Esophagus muscularis mucosa (tissue), 4 donors: ENCODE measurements at regions not wholly inside any gene's neighbourhood (a gene's known extent, or its start where the extent isn't known, plus 50 kb on each side); places are given as distances from the start of the nearest gene placed in this dataset.
A peak's percentile ranks its signal among the peaks of the same experiment; 100 is the strongest.

Experiments used
- CTCF ChIP-seq, 3 experiments: fragments of 200-600 bp in 2 of 3; fragments of 450-650 bp in 1 of 3; sonication (generic) in 2 of 3; IDR thresholded peaks; one replicate each; pipeline ENCODE4 v1.5.1; 2017 to 2019; ENCODE audit warnings: antibody characterized with exemption in 3 of 3, mild to moderate bottlenecking in 2 of 3, moderate library complexity in 1 of 3
- EP300 ChIP-seq: sonication (generic); formaldehyde crosslinking; IDR thresholded peaks from one replicate; pipeline ENCODE4 v1.6.1; 2017; ENCODE audit warnings: antibody characterized with exemption
- POLR2AphosphoS5 ChIP-seq, 2 donors: sonication (generic); formaldehyde crosslinking; IDR thresholded peaks; one replicate each; pipeline ENCODE4 v1.6.1; 2017; ENCODE audit warnings: antibody characterized with exemption in 2 of 2

GRCh38 chr3:115518100-115518852 is 105.0 kb upstream of the GAP43 start:
- TF ChIP-seq CTCF (IDR thresholded peaks at IDR 0.05) (no peak), POLR2AphosphoS5 (IDR thresholded peaks at IDR 0.05) (peak; percentile 19 to 26), EP300 (no peak)
